ENCODE measurements at regions not wholly inside any gene's neighbourhood (a gene's known extent, or its start where the extent isn't known, plus 50 kb on each side); places are given as distances from the start of the nearest gene placed in this dataset.

- no peaks in the 10 kb centered on the region for H3K9me3 ChIP-seq
- no peaks in the 10 kb centered on the region for H3K27me3 ChIP-seq
- H3K4me1 ChIP-seq: no peaks in the 10 kb centered on the region
- no peak for DNase-seq (ENCODE audit: low spot score in 2 of 2)
- H3K36me3 ChIP-seq: no peaks in the 10 kb centered on the region
- intact Hi-C loops (cut with DNase I; ENCODE audit: low total_unique reads): no loop called here
- no peak for TF ChIP-seq CTCF (IDR thresholded peaks at IDR 0.05)
- TF ChIP-seq POLR2AphosphoS5 (IDR thresholded peaks at IDR 0.05): no peak
- no peak for TF ChIP-seq POLR2A (IDR thresholded peaks at IDR 0.05)
- peak overlapping the region in 1 of 3 donors; percentile 2 for H3K4me3 ChIP-seq
- H3K27ac ChIP-seq: peak overlapping the region; percentile 9 to 15
These were observed 184.6 kb downstream of the JCAD start for GRCh38 chr10:29874606-29875269.

- DNase-seq (ENCODE audit: low spot score in 2 of 2): no peak
- no peaks in the 10 kb centered on the region for H3K9me3 ChIP-seq
- H3K36me3 ChIP-seq: no peaks in the 10 kb centered on the region
- no peaks in the 10 kb centered on the region for H3K27me3 ChIP-seq
- H3K4me3 ChIP-seq: no peak overlapping the region
- intact Hi-C loops (cut with DNase I; ENCODE audit: low total_unique reads): no loop called here
- TF ChIP-seq POLR2A (IDR thresholded peaks at IDR 0.05) (no peak), POLR2AphosphoS5 (IDR thresholded peaks at IDR 0.05) (no peak), CTCF (IDR thresholded peaks at IDR 0.05) (no peak)
- no peak overlapping the region for H3K27ac ChIP-seq
- no peaks in the 10 kb centered on the region for H3K4me1 ChIP-seq
These were observed 185.4 kb downstream of the JCAD start for GRCh38 chr10:29873941-29874484.

GRCh38 chr10:29870522-29871044, 188.8 kb downstream of the JCAD start:
- H3K36me3 ChIP-seq: no peaks in the 10 kb centered on the region
- H3K4me1 ChIP-seq: no peaks in the 10 kb centered on the region
- H3K27me3 ChIP-seq: no peaks in the 10 kb centered on the region
- H3K27ac ChIP-seq: no peak overlapping the region
- TF ChIP-seq POLR2A (IDR thresholded peaks at IDR 0.05) (no peak), CTCF (IDR thresholded peaks at IDR 0.05) (no peak), POLR2AphosphoS5 (IDR thresholded peaks at IDR 0.05) (no peak)
- no peak overlapping the region for H3K4me3 ChIP-seq
- no peak for DNase-seq (ENCODE audit: low spot score in 2 of 2)
- no peaks in the 10 kb centered on the region for H3K9me3 ChIP-seq
- intact Hi-C loops (cut with DNase I; ENCODE audit: low total_unique reads): no loop called here

- DNase-seq (ENCODE audit: low spot score in 2 of 2): no peak
- Histone ChIP-seq H3K27me3 (no peaks in the 10 kb centered on the region), H3K36me3 (no peaks in the 10 kb centered on the region), H3K9me3 (no peaks in the 10 kb centered on the region), H3K4me3 (no peak overlapping the region), H3K27ac (no peak overlapping the region), H3K4me1 (no peaks in the 10 kb centered on the region)
- TF ChIP-seq POLR2A (IDR thresholded peaks at IDR 0.05) (no peak), POLR2AphosphoS5 (IDR thresholded peaks at IDR 0.05) (no peak), CTCF (IDR thresholded peaks at IDR 0.05) (no peak)
- intact Hi-C loops (cut with DNase I; ENCODE audit: low total_unique reads): no loop called here
These were observed 189.8 kb downstream of the JCAD start for GRCh38 chr10:29869593-29869992.

GRCh38 chr10:29866356-29866755, 193.0 kb downstream of the JCAD start:
- Histone ChIP-seq H3K4me3 (no peak overlapping the region), H3K27ac (no peak overlapping the region), H3K27me3 (no peaks in the 10 kb centered on the region), H3K4me1 (no peaks in the 10 kb centered on the region), H3K36me3 (no peaks in the 10 kb centered on the region), H3K9me3 (no peaks in the 10 kb centered on the region)
- no peak for TF ChIP-seq POLR2A (IDR thresholded peaks at IDR 0.05)
- no peak for TF ChIP-seq POLR2AphosphoS5 (IDR thresholded peaks at IDR 0.05)
- TF ChIP-seq CTCF (IDR thresholded peaks at IDR 0.05): no peak
- no peak for DNase-seq (ENCODE audit: low spot score in 2 of 2)
- intact Hi-C loops (cut with DNase I; ENCODE audit: low total_unique reads): no loop called here

All from breast epithelium (tissue), 4 donors.